ENCODE measurements at regions not wholly inside any gene's neighbourhood (a gene's known extent, or its start where the extent isn't known, plus 50 kb on each side); places are given as distances from the start of the nearest gene placed in this dataset.
A peak's percentile ranks its signal among the peaks of the same experiment; 100 is the strongest.

GRCh38 chr9:86716326-86716922 lies 230.9 kb downstream of the GAS1 start:
- Histone ChIP-seq H3K56ac (ENCODE audit: extremely low read depth, insufficient read depth, low read length) (no peak overlapping the region), H3K4me3 (ENCODE audit: insufficient read depth, low read depth, low read length) (no peak overlapping the region), H2BK5ac (ENCODE audit: low read depth, low read length, poor library complexity, severe bottlenecking) (no peak overlapping the region), H3K9me3 (ENCODE audit: control insufficient read depth, insufficient read depth, low read length) (no peaks in the 10 kb centered on the region), H3K27ac (ENCODE audit: insufficient read depth, low read length) (no peak overlapping the region), H3K36me3 (ENCODE audit: control insufficient read depth, insufficient read depth, low read length) (no peaks in the 10 kb centered on the region), H3K4me2 (ENCODE audit: low read depth, low read length) (no peak overlapping the region), H2BK15ac (ENCODE audit: low read depth, low read length) (peak overlapping the region; percentile 80; the same call in 2 of the 3 replicates), H4K91ac (ENCODE audit: insufficient read depth, low read depth, low read length) (no peak overlapping the region), H3K14ac (replicated peaks; ENCODE audit: low read depth, low read length) (no peak overlapping the region), H3K4me1 (ENCODE audit: control insufficient read depth, insufficient read depth, low read length) (peaks cover 7% of the 10 kb centered on the region), H3K27me3 (ENCODE audit: control insufficient read depth, insufficient read depth, low read length) (no peaks in the 10 kb centered on the region), H3K18ac (ENCODE audit: low read depth, low read length) (no peak overlapping the region), H3K4ac (ENCODE audit: low read depth, low read length) (no peak overlapping the region), H3K23ac (ENCODE audit: low read depth, low read length) (0 out of 2 replicates have a peak overlapping the region, but pooled peaks have one; percentile 15), H4K20me1 (ENCODE audit: insufficient read depth, low read length) (no peaks in the 10 kb centered on the region), H2AFZ (replicated peaks; ENCODE audit: low read length, poor library complexity) (no peak overlapping the region), H2AK5ac (ENCODE audit: low read depth, low read length) (peak overlapping the region; percentile 33; the same call in 1 of the 2 replicates), H2BK20ac (ENCODE audit: low read depth, low read length) (peak overlapping the region; percentile 27), H3K9ac (ENCODE audit: low read depth, low read length) (no peak overlapping the region), H3K9me1 (ENCODE audit: insufficient read depth, low read length) (peaks cover 10% of the 10 kb centered on the region), H3K79me1 (ENCODE audit: low read depth in 1 of 2, low read length in 2 of 2) (no peaks in the 10 kb centered on the region), H4K8ac (ENCODE audit: low read depth in 2 of 2, low read length in 2 of 2) (no peak overlapping the region), H2BK120ac (ENCODE audit: low read depth, low read length) (no peak overlapping the region), H4K5ac (ENCODE audit: low read depth, low read length) (no peak overlapping the region), H2AK9ac (replicated peaks; ENCODE audit: low read depth, low read length, poor library complexity) (no peak overlapping the region)
- no TSS peak for BruUV-seq (replicated peaks)
- DNase-seq (no peak), ATAC-seq (ENCODE audit: low read depth) (no peak)
- POLR2A ChIA-PET (ENCODE audit: unreplicated experiment), result no interaction called here
- intact Hi-C loops (cut with micrococcal nuclease) (no loop called here), dilution Hi-C loops (cut with HindIII; ENCODE audit: low sequenced_read_pairs, unreplicated experiment) (no loop called here), in situ Hi-C loops (cut with MboI; ENCODE audit: low sequenced_read_pairs) (no loop called here)
- no peak for TF ChIP-seq BHLHE40 (IDR thresholded peaks at IDR 0.05; ENCODE audit: low read depth, low read length)
- no peak for TF ChIP-seq MAZ (IDR thresholded peaks at IDR 0.05; ENCODE audit: borderline replicate concordance, low read depth, low read length)
- no CpG with 5 or more reads among the region's 4 CpGs for WGBS, 2 experiments (ENCODE audit: extremely low coverage in 2 of 2, insufficient read length in 1 of 2)
- CTCF ChIA-PET, result no interaction called here
